ENCODE measurements at regions not wholly inside any gene's neighbourhood (a gene's known extent, or its start where the extent isn't known, plus 50 kb on each side); places are given as distances from the start of the nearest gene placed in this dataset.

DNA sequence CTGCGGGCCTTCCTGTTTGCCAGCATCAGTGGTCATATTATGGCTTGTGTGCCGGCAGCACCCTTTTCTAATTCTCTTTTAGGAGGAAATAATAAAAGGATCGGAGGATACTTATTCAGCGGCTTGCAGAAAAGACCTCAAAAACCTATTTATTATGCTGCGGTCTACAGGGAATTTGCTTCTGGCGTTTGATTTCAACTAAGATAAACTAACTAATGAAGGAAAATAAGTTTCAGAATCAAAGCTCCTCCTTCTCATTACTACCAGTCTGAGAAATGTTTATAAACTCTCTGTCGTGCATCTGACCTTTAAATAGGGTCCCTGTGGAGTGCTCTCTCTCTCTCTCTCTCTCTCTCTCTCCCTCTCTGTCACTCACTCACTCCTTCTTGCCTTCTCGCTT lies 335.0 kb upstream of the GLI3 start:
- no peak for TF ChIP-seq CTCF (IDR thresholded peaks at IDR 0.05; ENCODE audit: insufficient read depth, low read depth, low read length)
- TF ChIP-seq EZH2 (IDR thresholded peaks at IDR 0.05; ENCODE audit: insufficient read depth, low read length) = no peak

Data from astrocyte (in vitro differentiated cells and primary cell).